ENCODE measurements at regions not wholly inside any gene's neighbourhood (a gene's known extent, or its start where the extent isn't known, plus 50 kb on each side); places are given as distances from the start of the nearest gene placed in this dataset.

- TF ChIP-seq YY1 (IDR thresholded peaks at IDR 0.05; ENCODE audit: insufficient read depth, insufficient read length) (no peak), SUZ12 (IDR thresholded peaks at IDR 0.05; ENCODE audit: extremely low read depth, insufficient read depth, insufficient read length) (no peak)
Measured at GRCh38 chr19:28670836-28671235, 542.1 kb downstream of the UQCRFS1 start.

All from NT2/D1 (cell line).